ENCODE measurements at regions not wholly inside any gene's neighbourhood (a gene's known extent, or its start where the extent isn't known, plus 50 kb on each side); places are given as distances from the start of the nearest gene placed in this dataset.

DNA sequence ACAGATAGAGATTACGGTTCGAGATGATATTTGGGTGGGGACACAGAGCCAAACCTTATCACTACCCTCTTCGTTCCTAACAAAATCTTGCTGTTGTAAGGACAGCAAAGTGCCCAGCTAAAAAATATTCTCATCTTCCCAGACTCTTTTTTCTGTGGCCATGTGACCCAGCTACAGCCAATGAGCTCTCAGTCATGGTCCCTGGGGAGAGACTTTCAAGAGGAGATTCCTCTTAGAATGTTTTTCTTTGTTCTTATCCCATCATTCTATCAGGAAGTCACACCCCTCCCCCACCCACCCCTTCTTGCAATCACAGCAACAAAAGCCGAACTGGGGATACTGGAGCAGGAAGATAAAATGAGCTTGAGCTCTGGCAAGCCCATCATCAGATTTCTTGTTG is 247.1 kb downstream of the CHRM3 start:
- Histone ChIP-seq H3K4me1 (no peaks in the 10 kb centered on the region), H3K9me3 (peaks cover 0 to 3% (median 0%) of the 10 kb centered on the region in 8 donors), H3K27me3 (replicated peaks in 1 of 7) (no peaks in the 10 kb centered on the region), H3K4me3 (no peak overlapping the region), H3K36me3 (no peaks in the 10 kb centered on the region), H3K27ac (no peak overlapping the region)
- WGBS, 5 donors = 83 to 94% (median 90%) methylated on average over 4 of the region's 4 CpGs
- intact Hi-C loops (cut with DNase I; ENCODE audit: low total_unique reads) = no loop called here
- no peak for TF ChIP-seq POLR2A (IDR thresholded peaks at IDR 0.05)
- no peak for TF ChIP-seq POLR2AphosphoS5 (IDR thresholded peaks at IDR 0.05)
- no peak for TF ChIP-seq CTCF (IDR thresholded peaks at IDR 0.05 in 8 of 11, conservative IDR thresholded peaks at IDR 0.05 in 3 of 11)
- no peak for DNase-seq

- H3K27ac ChIP-seq = no peak overlapping the region
- H3K36me3 ChIP-seq = no peaks in the 10 kb centered on the region
- no peaks in the 10 kb centered on the region for H3K4me1 ChIP-seq
- intact Hi-C loops (cut with DNase I; ENCODE audit: low total_unique reads) = no loop called here
- no peaks in the 10 kb centered on the region for H3K27me3 ChIP-seq (replicated peaks in 1 of 7)
- no peak for DNase-seq
- WGBS, 5 donors = 46 to 88% (median 67%) methylated on average over 2 of the region's 2 CpGs
- TF ChIP-seq POLR2A (IDR thresholded peaks at IDR 0.05) (no peak), CTCF (IDR thresholded peaks at IDR 0.05 in 8 of 11, conservative IDR thresholded peaks at IDR 0.05 in 3 of 11) (no peak), POLR2AphosphoS5 (IDR thresholded peaks at IDR 0.05) (no peak)
- H3K9me3 ChIP-seq = peaks cover 0 to 3% (median 0%) of the 10 kb centered on the region in 8 donors
- no peak overlapping the region for H3K4me3 ChIP-seq
These were observed 248.9 kb downstream of the CHRM3 start for GRCh38 chr1:239635276-239635675.

DNA sequence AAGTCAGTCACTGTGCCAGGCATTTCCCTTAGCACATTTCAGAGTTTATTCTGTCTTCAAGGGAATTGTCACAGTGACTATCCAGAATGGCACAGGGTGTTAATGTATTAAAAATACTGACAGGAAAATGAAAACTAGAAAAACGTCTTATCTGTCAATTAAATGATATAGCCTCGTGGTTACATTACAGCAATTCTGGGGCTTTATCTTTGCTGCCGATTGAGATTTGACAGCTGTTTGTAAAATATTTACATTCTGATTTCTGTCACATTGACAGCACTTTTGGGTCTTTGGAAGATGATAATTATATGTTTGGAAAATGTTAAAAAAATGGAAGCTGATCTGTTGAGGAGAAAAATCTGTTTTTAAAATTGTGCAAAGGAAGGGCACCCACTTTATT is 250.0 kb downstream of the CHRM3 start:
- no peak overlapping the region for H3K27ac ChIP-seq
- intact Hi-C loops (cut with DNase I; ENCODE audit: low total_unique reads) = no loop called here
- DNase-seq = no peak
- H3K36me3 ChIP-seq = no peaks in the 10 kb centered on the region
- WGBS, 5 donors = 37 to 46% (median 42%) methylated on average over 3 of the region's 3 CpGs
- no peaks in the 10 kb centered on the region for H3K4me1 ChIP-seq
- H3K9me3 ChIP-seq = peaks cover 0 to 3% (median 0%) of the 10 kb centered on the region in 8 donors
- TF ChIP-seq CTCF (IDR thresholded peaks at IDR 0.05 in 8 of 11, conservative IDR thresholded peaks at IDR 0.05 in 3 of 11) (no peak), POLR2AphosphoS5 (IDR thresholded peaks at IDR 0.05) (no peak), POLR2A (IDR thresholded peaks at IDR 0.05) (no peak)
- H3K4me3 ChIP-seq = no peak overlapping the region
- H3K27me3 ChIP-seq (replicated peaks in 1 of 7) = no peaks in the 10 kb centered on the region

DNA sequence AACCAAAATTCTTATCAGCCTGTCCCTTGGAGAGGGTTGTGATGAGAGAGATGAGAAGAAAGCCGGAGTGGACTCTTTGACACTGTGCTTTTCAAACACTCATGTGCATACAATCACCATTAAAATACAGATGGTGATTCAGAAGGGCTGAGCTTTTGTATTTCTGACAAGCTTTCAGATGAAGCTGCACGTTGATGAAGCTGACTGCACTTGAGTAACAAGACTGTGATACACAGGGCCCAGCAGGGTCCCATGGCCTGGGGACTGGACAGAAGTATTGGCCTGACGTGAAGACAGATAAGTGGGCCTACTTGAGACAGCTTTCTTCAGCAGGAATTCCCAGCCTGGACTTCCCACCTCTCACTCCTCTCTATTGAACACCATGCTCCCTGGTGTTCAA is 258.2 kb downstream of the CHRM3 start:
- no peaks in the 10 kb centered on the region for H3K36me3 ChIP-seq
- no peak for DNase-seq
- no peak overlapping the region for H3K4me3 ChIP-seq
- TF ChIP-seq CTCF (IDR thresholded peaks at IDR 0.05 in 8 of 11, conservative IDR thresholded peaks at IDR 0.05 in 3 of 11) = no peak
- TF ChIP-seq POLR2AphosphoS5 (IDR thresholded peaks at IDR 0.05) = no peak
- TF ChIP-seq POLR2A (IDR thresholded peaks at IDR 0.05) = no peak
- H3K4me1 ChIP-seq = no peaks in the 10 kb centered on the region
- intact Hi-C loops (cut with DNase I; ENCODE audit: low total_unique reads) = no loop called here
- 86 to 94% (median 88%) methylated on average over 3 of the region's 3 CpGs for WGBS, 5 donors
- H3K27ac ChIP-seq = no peak overlapping the region
- H3K9me3 ChIP-seq = peaks cover 0 to 6% (median 0%) of the 10 kb centered on the region in 8 donors
- H3K27me3 ChIP-seq (replicated peaks in 1 of 7) = no peaks in the 10 kb centered on the region
